ENCODE measurements at regions not wholly inside any gene's neighbourhood (a gene's known extent, or its start where the extent isn't known, plus 50 kb on each side); places are given as distances from the start of the nearest gene placed in this dataset.

DNA sequence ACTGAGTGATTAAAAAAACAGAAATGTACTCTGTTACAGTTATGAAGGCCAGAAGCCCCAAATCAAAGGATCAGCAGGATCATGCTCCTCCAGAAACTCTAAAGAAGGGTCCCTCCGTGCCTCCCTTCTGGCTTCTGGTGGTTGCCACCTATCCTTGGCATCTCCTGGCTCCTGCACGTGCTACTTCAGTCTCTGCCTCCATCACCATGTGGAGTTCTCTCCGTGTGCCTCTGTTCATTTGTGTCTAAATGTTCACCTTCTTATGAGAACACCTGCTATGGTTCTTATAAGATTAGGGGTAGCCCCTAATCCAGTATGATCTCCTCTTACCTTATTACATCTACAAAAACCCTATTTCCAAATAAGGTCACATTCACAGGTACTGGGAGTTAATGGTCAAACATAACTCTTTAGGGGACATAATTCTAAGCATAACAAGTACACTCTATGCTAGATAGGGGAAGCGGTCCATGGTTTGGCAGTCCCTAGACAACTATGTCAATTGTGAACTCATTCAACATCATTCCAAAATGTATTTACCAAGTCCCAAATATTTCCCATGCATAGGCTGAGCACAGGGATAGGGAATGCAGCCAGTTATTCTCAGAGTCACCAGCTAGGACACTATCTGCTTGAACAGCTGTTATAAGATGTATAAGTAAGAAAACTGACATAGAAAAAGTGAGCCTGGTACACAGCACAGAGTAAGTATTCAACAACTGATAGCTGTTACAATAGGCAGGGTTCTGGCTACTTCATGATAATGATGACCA lies 295.5 kb upstream of the BOD1L1 start:
- TF ChIP-seq TSHZ1 (tag by site-specific recombination; IDR thresholded peaks at IDR 0.05; ENCODE audit: borderline replicate concordance) (no peak), KLF16 (tag by site-specific recombination; IDR thresholded peaks at IDR 0.05) (no peak)
- TF ChIP-seq, protein P1, sequence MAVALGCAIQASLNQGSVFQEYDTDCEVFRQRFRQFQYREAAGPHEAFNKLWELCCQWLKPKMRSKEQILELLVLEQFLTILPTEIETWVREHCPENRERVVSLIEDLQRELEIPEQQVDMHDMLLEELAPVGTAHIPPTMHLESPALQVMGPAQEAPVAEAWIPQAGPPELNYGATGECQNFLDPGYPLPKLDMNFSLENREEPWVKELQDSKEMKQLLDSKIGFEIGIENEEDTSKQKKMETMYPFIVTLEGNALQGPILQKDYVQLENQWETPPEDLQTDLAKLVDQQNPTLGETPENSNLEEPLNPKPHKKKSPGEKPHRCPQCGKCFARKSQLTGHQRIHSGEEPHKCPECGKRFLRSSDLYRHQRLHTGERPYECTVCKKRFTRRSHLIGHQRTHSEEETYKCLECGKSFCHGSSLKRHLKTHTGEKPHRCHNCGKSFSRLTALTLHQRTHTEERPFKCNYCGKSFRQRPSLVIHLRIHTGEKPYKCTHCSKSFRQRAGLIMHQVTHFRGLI (tag by site-specific recombination; IDR thresholded peaks at IDR 0.05), result no peak

Data from HEK293 (cell line).